HEK293 (cell line): ENCODE measurements at regions not wholly inside any gene's neighbourhood (a gene's known extent, or its start where the extent isn't known, plus 50 kb on each side); places are given as distances from the start of the nearest gene placed in this dataset.

Source experiments
- CTCF ChIA-PET: fragments of 350-600 bp; formaldehyde crosslinking; extraction: SDS; loops from one replicate; lab custom pipeline; 2021; ENCODE audit warnings: antibody characterized with exemption; lab: Yijun Ruan, JAX
- POLR2A ChIA-PET: fragments of 300-600 bp; formaldehyde crosslinking; extraction: SDS; loops from one replicate; lab custom pipeline; 2020; ENCODE audit warnings: antibody characterized with exemption, inconsistent platforms; lab: Yijun Ruan, JAX
- H3K27ac ChIP-seq: fragments of 200-500 bp; sonication (Bioruptor generic); 2 replicates; pipeline ENCODE4 v1.5.1; 2014; ENCODE audit warnings: low read depth, low read length, control low read depth, inconsistent platforms; ENCODE audit errors: extremely low read depth
- H3K36me3 ChIP-seq, 2 experiments: fragments of 200-500 bp in 1 of 2; sonication (Bioruptor generic) in 1 of 2; 1 replicate in 1 of 2; 2 replicates in 1 of 2; pipeline ENCODE4 v1.5.1; 2014 to 2017; ENCODE audit warnings: inconsistent platforms in 2 of 2, low read length in 2 of 2; ENCODE audit not compliant: control insufficient read depth in 2 of 2, insufficient read depth in 1 of 2
- H3K4me1 ChIP-seq: fragments of 200-500 bp; sonication (Bioruptor generic); 2 replicates; pipeline ENCODE4 v1.5.1; 2014; ENCODE audit warnings: mild to moderate bottlenecking, low read length, inconsistent platforms; ENCODE audit not compliant: control insufficient read depth, insufficient read depth
- H3K4me3 ChIP-seq: 2 replicates; pipeline ENCODE4 v1.5.1; 2011; ENCODE audit warnings: low read depth, mild to moderate bottlenecking, control low read depth, low read length, moderate library complexity
- H3K9me3 ChIP-seq: fragments of 200-500 bp; sonication (Bioruptor generic); 2 replicates; pipeline ENCODE4 v1.5.1; 2014; ENCODE audit warnings: low read depth, low read length, inconsistent platforms; ENCODE audit not compliant: control insufficient read depth, insufficient read depth
- IKZF3 ChIP-seq: fragments of 450-650 bp; IDR thresholded peaks from 2 replicates; pipeline ENCODE4 v1.5.0; 2018; ENCODE audit warnings: missing biosample characterization, mild to moderate bottlenecking, missing genetic modification characterization, moderate library complexity
- OSR2 ChIP-seq: fragments of 450-650 bp; formaldehyde crosslinking; IDR thresholded peaks from 2 replicates; pipeline ENCODE4 v1.5.1; 2016; ENCODE audit warnings: missing biosample characterization, missing genetic modification characterization
- PRDM1 ChIP-seq: fragments of 450-650 bp; formaldehyde crosslinking; IDR thresholded peaks from 2 replicates; pipeline ENCODE4; 2016; ENCODE audit warnings: missing biosample characterization, missing genetic modification characterization
- SCRT2 ChIP-seq: fragments of 450-650 bp; formaldehyde crosslinking; IDR thresholded peaks from 2 replicates; pipeline ENCODE4 v1.5.1; 2016; ENCODE audit warnings: missing biosample characterization, missing genetic modification characterization
- SP7 ChIP-seq: fragments of 450-650 bp; formaldehyde crosslinking; IDR thresholded peaks from 2 replicates; pipeline ENCODE4 v1.5.1; 2016; ENCODE audit warnings: missing biosample characterization, missing genetic modification characterization
- TSHZ1 ChIP-seq: fragments of 450-650 bp; formaldehyde crosslinking; IDR thresholded peaks from 2 replicates; pipeline ENCODE4 v1.5.1; 2016; ENCODE audit warnings: missing biosample characterization, missing genetic modification characterization, borderline replicate concordance
- YY2 ChIP-seq: fragments of 450-650 bp; formaldehyde crosslinking; IDR thresholded peaks from 2 replicates; pipeline ENCODE4 v1.5.1; 2016; ENCODE audit warnings: missing biosample characterization, missing genetic modification characterization
- ZFP69B ChIP-seq: fragments of 450-650 bp; formaldehyde crosslinking; IDR thresholded peaks from 2 replicates; pipeline ENCODE4 v1.5.1; 2016; ENCODE audit warnings: missing biosample characterization, missing genetic modification characterization
- ZNF112 ChIP-seq: fragments of 450-650 bp; formaldehyde crosslinking; IDR thresholded peaks from 2 replicates; pipeline ENCODE4 v1.5.0; 2017; ENCODE audit warnings: missing biosample characterization, missing genetic modification characterization
- ZNF175 ChIP-seq: fragments of 450-650 bp; formaldehyde crosslinking; IDR thresholded peaks from 2 replicates; pipeline ENCODE4 v1.5.1; 2016; ENCODE audit warnings: missing biosample characterization, missing genetic modification characterization
- ZNF274 ChIP-seq, 2 experiments: fragments of 200-500 bp in 1 of 2; fragments of 450-650 bp in 1 of 2; sonication (Bioruptor generic) in 1 of 2; formaldehyde crosslinking in 1 of 2; IDR thresholded peaks; 2 replicates each; pipeline versions ENCODE4 v1.5.1 to v1.6.1; 2014 to 2016; ENCODE audit warnings: borderline replicate concordance in 1 of 2, inconsistent platforms in 1 of 2, low read length in 1 of 2, missing biosample characterization in 1 of 2, missing genetic modification characterization in 1 of 2
- ZNF292 ChIP-seq: fragments of 450-650 bp; formaldehyde crosslinking; IDR thresholded peaks from 2 replicates; pipeline ENCODE4 v1.5.1; 2016; ENCODE audit warnings: low read depth, missing biosample characterization, missing genetic modification characterization, borderline replicate concordance
- ZNF530 ChIP-seq: fragments of 450-650 bp; formaldehyde crosslinking; IDR thresholded peaks from 2 replicates; pipeline ENCODE4 v1.5.1; 2016; ENCODE audit warnings: low read depth, missing biosample characterization, missing genetic modification characterization
- ZNF600 ChIP-seq: fragments of 450-650 bp; formaldehyde crosslinking; IDR thresholded peaks from 2 replicates; pipeline ENCODE4 v1.5.1; 2016; ENCODE audit warnings: missing biosample characterization, missing genetic modification characterization
- ZNF654 ChIP-seq: fragments of 450-650 bp; formaldehyde crosslinking; IDR thresholded peaks from 2 replicates; pipeline ENCODE4 v1.5.1; 2016; ENCODE audit warnings: low read depth, missing biosample characterization, missing genetic modification characterization
- ZNF664 ChIP-seq: fragments of 450-650 bp; formaldehyde crosslinking; IDR thresholded peaks from 2 replicates; pipeline ENCODE4 v1.5.1; 2016; ENCODE audit warnings: missing biosample characterization, missing genetic modification characterization
- ZSCAN4 ChIP-seq: fragments of 450-650 bp; formaldehyde crosslinking; IDR thresholded peaks from 2 replicates; pipeline ENCODE4 v1.5.1; 2017; ENCODE audit warnings: missing biosample characterization, missing genetic modification characterization
- TF ChIP-seq, protein P1 (sequence below): fragments of 450-650 bp; formaldehyde crosslinking; IDR thresholded peaks from 2 replicates; pipeline ENCODE4 v1.5.1; 2017; ENCODE audit warnings: missing biosample characterization, missing genetic modification characterization
- TF ChIP-seq, protein P2 (sequence below): fragments of 450-650 bp; formaldehyde crosslinking; IDR thresholded peaks from 2 replicates; pipeline ENCODE4 v1.5.1; 2016; ENCODE audit warnings: missing biosample characterization, missing genetic modification characterization
- TF ChIP-seq, protein P3 (sequence below): fragments of 450-650 bp; formaldehyde crosslinking; IDR thresholded peaks from 2 replicates; pipeline ENCODE4 v1.5.1; 2016; ENCODE audit warnings: missing biosample characterization, missing genetic modification characterization

GRCh38 chr3:147939425-147939824 is 530.3 kb downstream of the ZIC1 start (continued):
- no peak for TF ChIP-seq PRDM1 (tag by site-specific recombination)

GRCh38 chr3:147939839-147940238 is 530.7 kb downstream of the ZIC1 start:
- no peak overlapping the region for H3K4me3 ChIP-seq
- H3K27ac ChIP-seq: no peak overlapping the region
- H3K36me3 ChIP-seq: no peaks in the 10 kb centered on the region
- no peak for TF ChIP-seq ZNF175 (tag by site-specific recombination)
- no peak for TF ChIP-seq ZNF292 (tag by site-specific recombination)
- ChIA-PET CTCF (no interaction called here), POLR2A (no interaction called here)
- no peaks in the 10 kb centered on the region for H3K4me1 ChIP-seq
- H3K9me3 ChIP-seq: no peaks in the 10 kb centered on the region

GRCh38 chr3:147940405-147941193 is 531.4 kb downstream of the ZIC1 start:
- Histone ChIP-seq H3K4me3 (no peak overlapping the region), H3K4me1 (no peaks in the 10 kb centered on the region), H3K27ac (no peak overlapping the region), H3K36me3 (no peaks in the 10 kb centered on the region), H3K9me3 (no peaks in the 10 kb centered on the region)
- CTCF ChIA-PET: no interaction called here
- POLR2A ChIA-PET: no interaction called here
- no peak for TF ChIP-seq SCRT2 (tag by site-specific recombination)
- no peak for TF ChIP-seq TSHZ1 (tag by site-specific recombination)
- no peak for TF ChIP-seq ZSCAN4
- TF ChIP-seq ZNF664 (tag by site-specific recombination): no peak
- TF ChIP-seq, protein P1, sequence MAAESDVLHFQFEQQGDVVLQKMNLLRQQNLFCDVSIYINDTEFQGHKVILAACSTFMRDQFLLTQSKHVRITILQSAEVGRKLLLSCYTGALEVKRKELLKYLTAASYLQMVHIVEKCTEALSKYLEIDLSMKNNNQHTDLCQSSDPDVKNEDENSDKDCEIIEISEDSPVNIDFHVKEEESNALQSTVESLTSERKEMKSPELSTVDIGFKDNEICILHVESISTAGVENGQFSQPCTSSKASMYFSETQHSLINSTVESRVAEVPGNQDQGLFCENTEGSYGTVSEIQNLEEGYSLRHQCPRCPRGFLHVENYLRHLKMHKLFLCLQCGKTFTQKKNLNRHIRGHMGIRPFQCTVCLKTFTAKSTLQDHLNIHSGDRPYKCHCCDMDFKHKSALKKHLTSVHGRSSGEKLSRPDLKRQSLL (tag by site-specific recombination): no peak
- no peak for TF ChIP-seq SP7 (tag by site-specific recombination)
- no peak for TF ChIP-seq ZNF274 (IDR thresholded peaks at IDR 0.05; ENCODE audit: low read length)
- TF ChIP-seq ZNF274 (tag by site-specific recombination; IDR thresholded peaks at IDR 0.05; ENCODE audit: borderline replicate concordance): no peak
- TF ChIP-seq ZNF654 (tag by site-specific recombination): no peak
- no peak for TF ChIP-seq ZFP69B (tag by site-specific recombination)
- TF ChIP-seq, protein P2, sequence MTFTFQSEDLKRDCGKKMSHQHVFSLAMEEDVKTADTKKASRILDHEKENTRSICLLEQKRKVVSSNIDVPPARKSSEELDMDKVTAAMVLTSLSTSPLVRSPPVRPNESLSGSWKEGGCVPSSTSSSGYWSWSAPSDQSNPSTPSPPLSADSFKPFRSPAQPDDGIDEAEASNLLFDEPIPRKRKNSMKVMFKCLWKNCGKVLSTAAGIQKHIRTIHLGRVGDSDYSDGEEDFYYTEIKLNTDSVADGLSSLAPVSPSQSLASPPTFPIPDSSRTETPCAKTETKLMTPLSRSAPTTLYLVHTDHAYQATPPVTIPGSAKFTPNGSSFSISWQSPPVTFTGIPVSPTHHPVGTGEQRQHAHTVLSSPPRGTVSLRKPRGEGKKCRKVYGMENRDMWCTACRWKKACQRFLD (tag by site-specific recombination): no peak
- TF ChIP-seq IKZF3: no peak
- TF ChIP-seq OSR2 (tag by site-specific recombination): no peak
- TF ChIP-seq YY2 (tag by site-specific recombination): no peak
- no peak for TF ChIP-seq ZNF112
- no peak for TF ChIP-seq ZNF530 (tag by site-specific recombination)
- TF ChIP-seq ZNF600 (tag by site-specific recombination): no peak
- TF ChIP-seq, protein P3, sequence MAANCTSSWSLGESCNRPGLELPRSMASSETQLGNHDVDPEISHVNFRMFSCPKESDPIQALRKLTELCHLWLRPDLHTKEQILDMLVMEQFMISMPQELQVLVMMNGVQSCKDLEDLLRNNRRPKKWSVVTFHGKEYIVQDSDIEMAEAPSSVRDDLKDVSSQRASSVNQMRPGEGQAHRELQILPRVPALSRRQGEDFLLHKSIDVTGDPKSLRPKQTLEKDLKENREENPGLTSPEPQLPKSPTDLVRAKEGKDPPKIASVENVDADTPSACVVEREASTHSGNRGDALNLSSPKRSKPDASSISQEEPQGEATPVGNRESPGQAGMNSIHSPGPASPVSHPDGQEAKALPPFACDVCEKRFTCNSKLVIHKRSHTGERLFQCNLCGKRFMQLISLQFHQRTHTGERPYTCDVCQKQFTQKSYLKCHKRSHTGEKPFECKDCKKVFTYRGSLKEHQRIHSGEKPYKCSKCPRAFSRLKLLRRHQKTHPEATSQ: no peak
